ENCODE measurements at regions not wholly inside any gene's neighbourhood (a gene's known extent, or its start where the extent isn't known, plus 50 kb on each side); places are given as distances from the start of the nearest gene placed in this dataset.
"Not testable (repeated sequence)": the region's sequence is repeated elsewhere in the genome, so short reads cannot be mapped to it uniquely, and the experiment has no call there.

- not testable (repeated sequence) for DNase-seq
Measured at GRCh38 chr1:146710838-146711521, 227.1 kb upstream of the NBPF12 start.

DNA sequence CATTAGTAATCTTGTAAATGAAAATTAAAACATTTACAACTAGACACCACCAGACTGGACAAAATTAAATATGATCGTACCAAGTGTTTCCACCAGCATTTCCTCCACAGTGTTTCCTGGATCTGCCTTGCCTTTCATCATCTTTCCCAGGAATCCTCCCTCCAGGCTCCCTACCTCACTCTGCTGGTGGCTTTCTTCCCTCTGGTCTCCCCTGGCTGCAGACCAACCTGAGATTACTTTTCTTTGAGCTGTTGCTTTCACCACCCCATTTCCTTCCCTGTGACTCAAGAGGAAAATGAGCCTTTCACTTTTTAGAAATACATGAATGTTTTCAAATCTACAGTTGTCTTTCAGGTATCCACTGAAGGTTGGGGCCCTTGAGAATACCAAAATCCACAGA is 228.8 kb upstream of the NBPF12 start:
- not testable (repeated sequence) for DNase-seq

GRCh38 chr1:146704162-146704724 is 233.9 kb upstream of the NBPF12 start:
- DNase-seq = not testable (repeated sequence)

DNA sequence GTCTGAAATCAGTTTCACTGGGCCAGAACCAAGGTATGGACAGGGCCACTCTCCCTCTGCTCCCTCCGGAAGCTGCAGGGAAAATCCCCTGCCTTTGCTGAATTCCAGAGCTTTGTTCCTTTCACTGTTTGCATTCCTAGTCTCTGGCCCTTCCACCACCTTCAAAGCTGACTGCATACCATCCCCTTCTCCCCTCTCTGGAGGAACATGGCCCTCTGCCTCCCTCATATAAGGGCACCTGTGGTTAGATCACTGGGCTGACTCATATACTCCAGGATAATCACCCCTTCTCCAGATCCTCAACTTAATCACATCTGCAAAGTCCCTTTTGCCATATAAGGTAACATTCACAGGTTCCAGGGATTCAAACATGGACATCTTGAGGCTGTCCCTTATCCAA is 236.8 kb upstream of the NBPF12 start:
- DNase-seq = not testable (repeated sequence)

- DNase-seq = not testable (repeated sequence)
Measured at GRCh38 chr1:146695388-146695787, 242.7 kb upstream of the NBPF12 start.

DNA sequence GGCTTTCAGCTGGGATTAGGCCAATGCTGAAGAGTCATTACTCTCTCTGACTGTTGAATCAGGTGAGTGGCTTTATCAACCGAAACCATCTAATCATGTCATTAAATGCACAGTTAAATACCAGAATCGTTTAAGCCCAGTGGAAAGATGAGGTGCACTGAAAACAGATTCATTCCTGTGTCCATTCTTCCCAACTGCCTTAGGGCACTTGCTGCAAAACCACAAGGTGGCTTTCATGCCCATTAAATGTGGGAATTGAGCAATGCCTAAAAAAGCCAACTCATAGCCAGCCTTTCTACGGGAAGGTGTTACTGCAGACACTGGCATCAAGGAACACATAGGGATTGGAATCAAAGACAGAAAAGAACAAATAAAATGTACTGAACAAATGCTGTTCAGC is 246.3 kb upstream of the NBPF12 start:
- not testable (repeated sequence) for DNase-seq

GRCh38 chr1:146688893-146689292 is 249.2 kb upstream of the NBPF12 start:
- not testable (repeated sequence) for DNase-seq

GRCh38 chr1:146686777-146687366 is 251.3 kb upstream of the NBPF12 start:
- not testable (repeated sequence) for DNase-seq

- DNase-seq = not testable (repeated sequence)
Measured at GRCh38 chr1:146683126-146683429, 255.0 kb upstream of the NBPF12 start.

- DNase-seq = not testable (repeated sequence)
Measured at GRCh38 chr1:146682227-146683125, 255.6 kb upstream of the NBPF12 start.

- DNase-seq = not testable (repeated sequence)
Measured at GRCh38 chr1:146673729-146674299, 264.3 kb upstream of the NBPF12 start.

DNA sequence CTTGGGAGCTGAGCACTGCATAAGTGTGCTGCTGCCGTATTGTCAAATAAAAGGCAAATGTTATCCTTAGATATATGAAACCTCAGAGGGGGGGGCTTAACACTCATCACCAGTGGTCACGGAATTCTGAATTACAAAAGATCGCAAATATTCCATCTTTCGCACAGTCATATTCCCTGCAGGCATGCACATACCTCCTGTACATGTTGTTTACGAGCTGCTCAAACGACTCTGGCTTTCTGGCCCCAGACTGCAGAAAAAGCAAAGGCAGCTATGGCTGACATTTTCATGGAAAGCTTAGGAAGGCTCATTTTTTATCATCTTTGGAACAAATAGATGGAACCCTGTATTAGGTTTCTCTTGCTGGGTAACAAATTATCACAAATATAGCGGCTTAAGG is 265.5 kb upstream of the NBPF12 start:
- not testable (repeated sequence) for DNase-seq

- DNase-seq = not testable (repeated sequence)
Measured at GRCh38 chr1:146671588-146671987, 266.5 kb upstream of the NBPF12 start.

DNA sequence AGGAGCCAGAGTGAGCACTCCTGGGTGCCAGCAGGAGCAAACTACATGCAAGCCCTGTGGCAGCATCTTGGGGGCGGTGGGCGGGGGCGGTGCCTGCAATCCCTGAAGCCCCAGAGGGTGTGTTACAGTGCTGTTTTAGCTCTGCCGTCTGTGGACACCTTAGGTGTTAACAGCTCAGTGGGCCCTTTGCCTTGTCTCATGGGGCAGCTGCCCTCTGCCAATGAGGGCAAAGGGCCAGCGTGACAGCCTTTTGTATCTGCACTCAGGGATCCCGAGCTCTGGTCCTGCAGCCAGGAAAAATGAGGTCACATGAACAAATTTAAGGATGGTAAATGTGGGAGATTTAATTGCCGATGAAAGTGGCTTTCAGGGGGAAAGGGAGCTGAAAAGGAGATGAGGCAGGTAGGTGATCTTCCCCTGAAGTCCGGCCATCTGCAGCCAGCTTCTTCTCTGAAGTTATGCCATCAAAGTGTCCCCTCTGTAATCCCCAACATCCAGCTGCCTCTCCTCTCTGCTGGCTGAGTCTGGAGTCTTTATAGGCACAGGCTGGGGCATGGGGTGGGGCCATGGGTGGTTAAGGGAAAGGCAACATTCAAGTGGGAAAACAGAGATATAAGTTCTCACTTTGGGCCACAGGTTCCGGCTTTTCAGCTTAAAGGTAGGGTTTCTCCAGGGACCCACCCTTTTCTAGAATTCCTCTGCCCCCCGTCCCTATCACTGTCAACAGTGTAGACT is 267.1 kb upstream of the NBPF12 start:
- DNase-seq = not testable (repeated sequence)

DNA sequence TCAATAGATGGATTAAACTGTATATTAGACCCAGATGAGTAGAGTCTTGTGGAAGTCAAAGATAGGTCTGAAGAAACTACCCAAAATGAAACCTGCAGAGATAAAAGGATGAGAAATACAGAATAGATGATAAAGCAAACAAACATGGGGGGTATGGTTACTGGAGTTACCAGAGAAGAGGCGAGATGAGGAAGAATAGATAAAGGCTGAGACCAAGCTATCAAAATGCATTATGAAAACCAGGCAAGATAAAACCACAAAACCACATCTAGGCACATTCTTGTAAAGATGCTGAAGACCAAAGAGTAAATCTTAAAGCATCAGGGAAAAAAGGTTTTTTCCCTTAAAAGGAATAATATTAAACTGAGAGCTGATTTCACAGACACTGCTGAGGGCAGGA is 271.8 kb upstream of the NBPF12 start:
- not testable (repeated sequence) for DNase-seq

DNA sequence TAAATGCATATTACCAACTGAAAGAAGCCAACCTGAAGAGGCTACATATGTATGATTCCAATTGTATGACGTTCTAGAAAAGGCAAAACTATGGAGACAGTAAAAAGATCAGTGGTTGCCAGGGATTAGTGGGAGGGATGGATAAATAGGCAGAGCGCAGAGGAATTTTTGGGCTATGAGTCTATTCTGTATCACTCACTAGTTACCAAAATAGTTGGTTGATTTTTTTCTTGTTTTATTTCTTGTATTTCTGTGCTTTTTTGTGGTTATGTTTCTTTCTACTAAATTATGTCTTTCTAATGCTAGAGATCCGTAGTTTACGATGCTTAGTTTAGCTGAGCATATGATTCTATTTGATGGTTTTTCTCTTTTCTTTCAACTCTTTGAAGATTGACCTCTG is 277.9 kb upstream of the NBPF12 start:
- not testable (repeated sequence) for DNase-seq

DNA sequence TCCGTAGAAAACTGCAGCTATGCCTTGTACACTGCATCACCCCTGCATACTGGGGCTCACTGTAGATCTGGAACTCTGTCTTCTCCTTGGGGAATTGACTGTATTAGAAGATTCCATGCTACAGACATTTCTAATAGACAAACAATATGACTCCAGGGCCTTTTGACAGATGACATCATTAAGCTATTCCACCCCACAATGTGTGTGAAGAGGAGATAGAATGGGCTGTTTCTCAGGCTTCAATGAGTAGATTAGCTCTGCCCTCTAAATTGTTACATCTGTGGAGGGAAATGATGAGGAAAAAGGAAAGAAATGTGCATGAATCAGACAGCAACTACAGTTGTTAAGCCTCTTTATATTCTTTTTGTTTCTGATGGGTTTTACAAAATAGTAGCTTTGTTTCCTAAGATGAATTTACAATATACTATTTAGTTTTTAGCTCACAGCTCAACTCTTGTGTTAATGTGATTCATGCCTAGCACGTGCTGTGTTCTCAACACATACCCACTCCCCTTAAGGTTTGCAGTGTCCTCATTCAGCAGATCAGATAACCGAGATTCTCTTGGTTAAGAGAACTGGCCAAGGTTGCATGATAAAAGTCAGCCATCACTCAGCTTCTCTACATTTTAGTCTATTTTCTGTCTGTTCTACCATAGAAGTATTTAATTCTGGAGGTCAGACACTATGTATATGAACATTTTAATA is 281.6 kb upstream of the NBPF12 start:
- not testable (repeated sequence) for DNase-seq

GRCh38 chr1:146654763-146655162 is 283.4 kb upstream of the NBPF12 start:
- DNase-seq = not testable (repeated sequence)

DNA sequence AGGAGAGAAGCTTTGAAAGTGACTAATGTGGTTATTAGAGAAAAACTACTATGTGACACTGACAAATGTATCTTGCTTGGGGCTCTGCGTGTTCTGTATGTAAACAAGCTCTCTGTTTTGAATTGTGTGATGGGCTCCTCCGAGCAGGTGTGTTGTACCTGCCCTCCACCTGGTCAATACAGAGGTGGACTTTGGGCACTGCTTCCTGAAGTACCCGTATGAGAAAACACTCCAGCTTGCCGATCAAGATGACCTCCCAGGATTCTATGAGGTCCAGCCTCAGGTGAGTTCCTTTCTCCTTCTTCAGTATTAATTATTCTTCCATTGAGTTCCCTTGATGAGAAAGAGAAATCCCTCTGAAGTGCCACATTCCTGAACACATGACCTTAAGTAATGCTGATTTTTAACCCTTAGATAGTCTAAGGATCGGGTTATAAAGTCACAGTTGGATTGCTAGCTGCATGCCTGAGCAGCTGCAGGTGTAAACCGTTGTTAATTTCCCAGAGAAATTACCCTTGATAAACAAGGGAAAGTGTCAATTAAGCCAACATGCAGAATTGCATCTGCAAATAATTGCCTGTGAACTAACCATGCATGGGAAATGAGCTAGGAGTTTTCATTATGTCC is 292.0 kb upstream of the NBPF12 start:
- DNase-seq = not testable (repeated sequence)

GRCh38 chr1:146641534-146641933 is 296.6 kb upstream of the NBPF12 start:
- DNase-seq = not testable (repeated sequence)

DNA sequence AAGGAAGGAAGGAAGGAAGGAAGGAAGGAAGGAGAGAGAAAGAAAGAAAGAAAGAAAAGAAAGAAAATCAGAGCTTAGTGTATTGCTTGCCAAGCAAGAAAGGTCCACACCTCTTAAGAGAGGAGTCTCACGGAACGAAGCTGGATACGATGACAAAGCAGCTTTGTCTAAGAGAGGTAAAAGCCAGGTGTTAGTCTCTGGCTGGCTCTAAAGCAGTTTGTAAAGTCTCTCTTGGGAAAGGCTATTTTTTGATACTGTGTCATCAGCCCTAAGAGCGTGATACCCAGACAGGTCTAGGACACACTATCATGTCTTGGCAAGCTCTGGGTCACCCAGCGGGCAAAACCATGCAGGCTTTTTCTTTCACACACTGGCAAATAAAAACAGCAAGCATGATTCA is 297.5 kb upstream of the NBPF12 start:
- not testable (repeated sequence) for DNase-seq
